GM19397 (cell line): ENCODE measurements at regions not wholly inside any gene's neighbourhood (a gene's known extent, or its start where the extent isn't known, plus 50 kb on each side); places are given as distances from the start of the nearest gene placed in this dataset.
A peak's percentile ranks its signal among the peaks of the same experiment; 100 is the strongest.

Experiments
- ATAC-seq: cut with Tn5 transposase; IDR thresholded peaks from one replicate; pipeline ENCODE4 v1.9.1; 2021; ENCODE audit warnings: mild to moderate bottlenecking, moderate library complexity; ENCODE audit not compliant: unreplicated experiment

- ATAC-seq, result no peak
Observed at GRCh38 chr2:133765658-133766057, 197.4 kb upstream of the NCKAP5 start.

- no peak for ATAC-seq
Observed at GRCh38 chr2:133766164-133766832, 198.0 kb upstream of the NCKAP5 start.

DNA sequence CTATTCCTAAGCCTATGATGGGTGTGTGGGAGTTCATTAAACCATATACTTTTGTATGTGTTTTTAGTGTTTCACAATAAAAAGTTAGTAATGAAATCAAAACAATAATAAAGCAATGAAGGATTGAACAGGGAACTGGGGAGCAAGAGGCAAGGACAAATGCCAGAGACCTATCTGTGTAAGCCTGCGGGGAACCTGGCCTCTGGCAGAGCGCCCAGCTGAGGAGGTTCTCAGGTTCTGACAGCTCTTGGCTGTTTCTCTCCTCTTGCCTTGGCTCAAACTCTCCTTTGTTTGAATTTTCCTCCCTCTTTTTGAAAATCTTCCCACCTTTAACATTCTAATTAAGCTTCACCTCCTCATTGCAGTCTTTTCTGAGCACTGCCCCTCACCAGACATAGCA, 200.0 kb upstream of the NCKAP5 start:
- no peak for ATAC-seq

- ATAC-seq, result no peak
Observed at GRCh38 chr2:133768658-133769435, 200.6 kb upstream of the NCKAP5 start.

DNA sequence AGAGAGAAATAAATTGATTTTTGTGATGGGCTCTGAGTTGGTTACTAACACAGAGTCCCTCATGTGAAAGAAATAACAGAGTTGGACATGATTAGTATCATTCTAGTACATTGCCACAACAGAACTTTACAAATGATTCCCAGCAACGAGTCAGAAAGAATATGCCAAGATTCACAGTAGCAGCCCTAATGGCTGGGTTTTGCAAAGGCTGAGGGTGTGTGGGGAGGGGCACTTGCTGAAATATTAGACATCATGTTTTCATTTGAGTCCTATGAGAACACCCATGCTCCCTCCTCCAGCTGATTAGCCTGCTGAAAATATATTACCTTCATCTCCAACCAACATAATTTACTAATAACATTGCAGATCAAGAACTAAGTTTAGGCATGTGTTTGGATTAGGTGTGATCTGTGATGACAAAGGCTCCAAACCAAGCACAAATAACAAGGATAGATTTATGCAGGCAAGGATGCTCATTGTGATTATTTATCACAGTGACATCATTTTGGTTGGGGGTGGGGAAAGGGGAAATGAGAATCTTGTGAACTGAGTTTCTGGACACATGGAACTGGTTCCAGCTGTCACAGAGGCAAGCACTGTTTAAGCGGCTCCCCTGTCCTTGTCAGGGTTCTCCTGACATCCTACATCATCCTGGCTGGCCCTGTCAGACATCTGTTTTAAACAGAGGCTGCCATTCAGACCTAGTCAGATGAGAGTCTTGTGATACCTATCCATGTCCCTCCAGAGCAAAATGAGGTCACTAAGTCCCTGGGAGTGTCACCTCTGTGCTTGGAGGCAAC, 205.8 kb upstream of the NCKAP5 start:
- no peak for ATAC-seq

DNA sequence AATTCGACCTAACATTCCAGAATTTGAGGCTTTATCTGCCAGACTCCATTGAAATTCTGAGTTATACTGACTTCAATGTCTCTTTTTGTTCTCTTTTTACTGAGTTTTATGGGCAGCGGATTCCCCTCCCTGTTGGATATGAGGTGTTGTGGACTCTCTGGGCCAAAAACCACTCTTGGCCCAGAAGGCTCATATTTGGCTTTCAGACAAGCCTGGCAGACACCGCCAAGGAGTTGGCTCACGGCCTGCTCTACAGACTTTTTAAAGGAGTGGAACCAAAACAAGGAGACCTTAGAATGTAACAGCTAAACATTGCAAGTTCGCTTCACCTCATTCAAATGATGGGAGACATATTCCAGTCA, 206.4 kb upstream of the NCKAP5 start:
- ATAC-seq, result no peak

- ATAC-seq, result no peak
Observed at GRCh38 chr2:133776936-133777573, 208.8 kb upstream of the NCKAP5 start.

- ATAC-seq, result no peak
Observed at GRCh38 chr2:133777574-133777960, 209.3 kb upstream of the NCKAP5 start.

DNA sequence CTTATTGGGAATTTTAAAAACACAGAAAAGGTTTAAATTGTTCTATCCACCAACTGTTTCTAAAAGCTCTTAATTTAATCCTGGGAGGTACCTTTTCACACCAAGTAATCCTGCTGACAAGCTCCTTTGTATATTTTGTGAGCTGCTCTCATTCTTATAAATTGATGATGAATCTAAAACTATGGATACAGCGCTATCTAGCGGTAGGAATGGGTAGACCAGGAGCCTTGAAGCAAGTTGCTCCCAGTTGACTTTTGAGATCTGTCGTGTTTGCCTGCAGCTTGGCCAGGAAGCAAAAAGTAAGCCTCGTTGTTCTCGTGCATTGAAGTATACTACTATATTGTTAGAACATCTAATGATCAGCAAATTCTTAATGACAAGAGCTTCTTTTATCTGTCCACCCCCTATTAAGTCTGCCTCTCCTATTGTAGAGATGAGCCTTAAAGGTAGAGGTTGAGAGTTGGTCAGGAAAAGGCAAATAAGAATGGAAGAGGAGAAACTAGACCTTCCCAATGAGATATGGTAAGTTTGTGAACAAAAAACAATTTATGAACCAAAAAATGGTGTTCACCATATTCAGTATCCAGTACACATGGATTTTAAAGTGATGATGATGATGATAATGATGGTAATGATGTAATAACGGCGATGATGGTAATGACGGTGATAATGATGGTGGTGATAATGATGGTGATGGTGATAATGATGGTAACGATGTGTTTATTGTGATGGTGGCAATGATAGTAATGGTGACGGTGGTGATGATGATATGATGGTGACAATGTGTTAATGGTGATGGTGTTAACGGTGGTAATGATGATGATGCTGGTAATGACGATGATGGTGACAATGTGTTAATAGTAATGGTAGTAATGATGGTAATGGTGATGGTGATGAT, 212.1 kb upstream of the NCKAP5 start:
- ATAC-seq, result peak; percentile 61

DNA sequence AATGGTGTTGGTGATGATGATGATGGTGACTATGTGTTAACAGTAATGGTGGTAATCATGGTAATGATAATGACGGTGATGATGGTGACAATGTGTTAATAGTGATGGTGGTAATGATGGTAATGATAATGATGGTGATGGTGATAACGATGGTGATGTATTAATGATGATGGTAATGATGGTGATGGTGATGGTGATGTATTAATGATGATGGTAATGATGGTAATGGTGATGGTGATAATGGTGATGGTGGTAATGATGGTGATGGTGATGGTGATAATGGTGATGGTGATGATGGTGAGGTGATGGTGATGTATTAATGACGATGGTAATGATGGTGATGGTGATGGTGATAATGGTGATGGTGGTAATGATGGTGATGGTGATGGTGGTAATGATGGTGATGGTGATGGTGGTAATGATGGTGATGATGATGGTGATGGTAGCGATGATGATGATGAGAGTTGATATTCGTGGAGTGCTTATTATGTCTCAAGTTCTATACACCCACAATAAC, 212.8 kb upstream of the NCKAP5 start:
- ATAC-seq, result no peak

GRCh38 chr2:133787207-133787606, 218.9 kb upstream of the NCKAP5 start:
- no peak for ATAC-seq

- no peak for ATAC-seq
Observed at GRCh38 chr2:133787651-133788050, 219.4 kb upstream of the NCKAP5 start.

- ATAC-seq, result no peak
Observed at GRCh38 chr2:133788386-133788785, 220.1 kb upstream of the NCKAP5 start.

DNA sequence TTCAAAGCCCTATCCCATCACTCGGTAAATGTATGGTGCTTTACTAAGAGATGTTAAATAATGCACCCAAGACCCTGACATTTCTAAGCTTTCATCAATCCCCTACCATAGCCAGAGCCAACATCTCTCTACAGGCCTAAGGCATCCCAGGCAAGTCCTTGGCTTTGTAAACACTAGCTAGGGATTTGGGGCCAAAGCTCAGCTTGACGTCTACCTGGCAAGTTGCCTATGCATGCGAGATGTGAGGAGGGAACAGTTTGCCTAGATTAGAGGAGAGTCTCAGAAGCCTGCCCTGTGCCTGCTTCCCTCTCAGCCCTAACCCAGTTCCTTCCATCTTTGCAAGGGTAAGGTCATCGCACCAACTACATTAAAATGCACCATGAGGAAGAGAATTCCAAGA, 221.5 kb upstream of the NCKAP5 start:
- no peak for ATAC-seq

GRCh38 chr2:133790711-133791110, 222.4 kb upstream of the NCKAP5 start:
- no peak for ATAC-seq

DNA sequence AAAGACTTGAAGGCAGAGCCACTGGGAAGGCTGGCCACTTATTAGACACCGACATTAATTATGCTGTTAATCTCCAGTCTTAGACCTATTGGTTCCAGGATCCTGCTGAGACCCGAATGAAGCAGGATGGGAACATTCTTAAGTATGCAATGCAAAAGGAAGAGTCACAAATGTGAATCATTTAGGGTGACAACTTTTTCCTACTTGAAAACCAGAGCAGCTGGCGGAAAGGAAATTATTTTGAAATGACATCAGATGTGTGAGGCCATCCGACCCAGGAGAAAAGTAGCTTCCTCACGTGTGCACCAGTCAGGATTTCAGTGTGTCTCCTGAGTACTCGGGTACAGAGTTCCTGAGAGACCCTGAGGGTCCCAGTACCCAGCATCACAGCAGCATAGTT, 222.9 kb upstream of the NCKAP5 start:
- ATAC-seq, result no peak

- no peak for ATAC-seq
Observed at GRCh38 chr2:133792223-133792622, 224.0 kb upstream of the NCKAP5 start.

DNA sequence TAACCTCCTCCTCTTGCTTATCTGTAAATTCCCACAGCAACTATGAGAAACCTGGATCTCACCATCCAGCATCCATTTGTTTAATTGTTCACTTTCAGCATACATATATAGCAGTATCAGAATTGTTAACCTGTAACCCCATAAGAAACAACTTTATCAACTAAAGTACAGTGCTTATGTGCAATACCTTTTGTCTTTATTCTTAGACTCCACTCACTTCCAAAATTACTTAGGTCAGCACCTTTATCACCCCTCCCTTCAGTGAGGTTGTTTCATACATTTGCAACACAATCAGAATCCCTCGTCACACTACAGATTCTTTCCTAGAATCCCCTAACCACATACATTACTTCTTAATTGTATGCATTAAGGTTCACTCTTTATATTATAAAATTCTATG, 225.9 kb upstream of the NCKAP5 start:
- ATAC-seq, result no peak

GRCh38 chr2:133801946-133802345, 233.7 kb upstream of the NCKAP5 start:
- ATAC-seq, result no peak

- ATAC-seq, result no peak
Observed at GRCh38 chr2:133802409-133803039, 234.3 kb upstream of the NCKAP5 start.
